ENCODE measurements at regions not wholly inside any gene's neighbourhood (a gene's known extent, or its start where the extent isn't known, plus 50 kb on each side); places are given as distances from the start of the nearest gene placed in this dataset.
"Not testable (repeated sequence)": the region's sequence is repeated elsewhere in the genome, so short reads cannot be mapped to it uniquely, and the experiment has no call there.

- H3K27ac ChIP-seq, result no peak overlapping the region
- no peaks in the 10 kb centered on the region for H3K36me3 ChIP-seq
- intact Hi-C loops (cut with DNase I; ENCODE audit: low total_unique reads), result no loop called here
- no peaks in the 10 kb centered on the region for H3K4me1 ChIP-seq
- no peaks in the 10 kb centered on the region for H3K27me3 ChIP-seq (replicated peaks in 1 of 7)
- 68 to 80% (median 76%) methylated on average over 12 of the region's 12 CpGs for WGBS, 5 donors
- DNase-seq, result no peak
- TF ChIP-seq POLR2A (IDR thresholded peaks at IDR 0.05), result no peak
- TF ChIP-seq CTCF (IDR thresholded peaks at IDR 0.05 in 8 of 11, conservative IDR thresholded peaks at IDR 0.05 in 3 of 11), result no peak
- no peak for TF ChIP-seq POLR2AphosphoS5 (IDR thresholded peaks at IDR 0.05)
- H3K4me3 ChIP-seq, result no peak overlapping the region
- H3K9me3 ChIP-seq, result peaks cover 0 to 27% (median 0%) of the 10 kb centered on the region in 8 donors
Observed at GRCh38 chr2:89833116-89833779, 1141.8 kb downstream of the RPIA start.

GRCh38 chr2:89833780-89834117 is 1142.3 kb downstream of the RPIA start:
- TF ChIP-seq CTCF (IDR thresholded peaks at IDR 0.05 in 8 of 11, conservative IDR thresholded peaks at IDR 0.05 in 3 of 11), result no peak
- TF ChIP-seq POLR2AphosphoS5 (IDR thresholded peaks at IDR 0.05), result no peak
- no peak for TF ChIP-seq POLR2A (IDR thresholded peaks at IDR 0.05)
- Histone ChIP-seq H3K27ac (no peak overlapping the region), H3K4me3 (no peak overlapping the region), H3K27me3 (replicated peaks in 1 of 7) (no peaks in the 10 kb centered on the region), H3K4me1 (no peaks in the 10 kb centered on the region), H3K36me3 (no peaks in the 10 kb centered on the region), H3K9me3 (peaks cover 0 to 32% (median 0%) of the 10 kb centered on the region in 8 donors)
- 64 to 75% (median 71%) methylated on average over 4 of the region's 4 CpGs for WGBS, 5 donors
- no peak for DNase-seq
- intact Hi-C loops (cut with DNase I; ENCODE audit: low total_unique reads), result no loop called here

- no peak overlapping the region for H3K4me3 ChIP-seq
- no peaks in the 10 kb centered on the region for H3K27me3 ChIP-seq (replicated peaks in 1 of 7)
- no peak overlapping the region for H3K27ac ChIP-seq
- H3K9me3 ChIP-seq, result peaks cover 0 to 31% (median 0%) of the 10 kb centered on the region in 8 donors
- no peaks in the 10 kb centered on the region for H3K36me3 ChIP-seq
- DNase-seq, result no peak
- WGBS, 5 donors, result 64 to 74% (median 70%) methylated on average over 7 of the region's 7 CpGs
- H3K4me1 ChIP-seq, result no peaks in the 10 kb centered on the region
- intact Hi-C loops (cut with DNase I; ENCODE audit: low total_unique reads), result no loop called here
- no peak for TF ChIP-seq POLR2AphosphoS5 (IDR thresholded peaks at IDR 0.05)
- no peak for TF ChIP-seq CTCF (IDR thresholded peaks at IDR 0.05 in 8 of 11, conservative IDR thresholded peaks at IDR 0.05 in 3 of 11)
- TF ChIP-seq POLR2A (IDR thresholded peaks at IDR 0.05), result no peak
Observed at GRCh38 chr2:89834306-89834705, 1142.8 kb downstream of the RPIA start.

- H3K4me1 ChIP-seq; H3K4me3 ChIP-seq; intact Hi-C loops (cut with DNase I; ENCODE audit: low total_unique reads); DNase-seq; H3K27me3 ChIP-seq (replicated peaks in 1 of 7); H3K27ac ChIP-seq; H3K36me3 ChIP-seq: not testable (repeated sequence)
- 69 to 75% (median 71%) methylated on average over 6 of the region's 6 CpGs for WGBS, 5 donors
- peaks cover 0 to 40% (median 0%) of the 10 kb centered on the region in 8 donors for H3K9me3 ChIP-seq
Observed at GRCh38 chr2:89836326-89836725, 1144.9 kb downstream of the RPIA start.
